ENCODE measurements at regions not wholly inside any gene's neighbourhood (a gene's known extent, or its start where the extent isn't known, plus 50 kb on each side); places are given as distances from the start of the nearest gene placed in this dataset.
A peak's percentile ranks its signal among the peaks of the same experiment; 100 is the strongest.
"Not testable (repeated sequence)": the region's sequence is repeated elsewhere in the genome, so short reads cannot be mapped to it uniquely, and the experiment has no call there.

DNA sequence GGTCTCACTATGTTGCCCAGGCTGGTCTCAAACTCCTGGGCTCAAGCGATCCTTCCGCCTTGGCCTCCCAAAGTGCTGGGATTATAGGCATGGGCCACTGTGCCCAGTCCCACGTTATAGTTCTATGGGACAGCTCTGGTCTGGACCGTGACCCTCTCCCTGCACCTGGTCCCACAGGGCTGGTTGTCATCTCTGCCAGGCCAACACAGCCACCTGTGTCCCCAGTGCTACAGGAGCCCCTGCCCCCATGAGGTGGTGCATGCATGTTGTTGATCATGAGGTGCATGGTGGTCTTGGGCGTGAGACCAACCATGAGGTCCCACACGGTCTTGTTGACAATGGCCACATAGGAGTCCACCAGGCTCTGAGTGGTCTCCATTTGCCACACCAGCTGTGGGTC, 51.0 kb upstream of the UBE2Q2 start:
- not testable (repeated sequence) for DNase-seq

DNA sequence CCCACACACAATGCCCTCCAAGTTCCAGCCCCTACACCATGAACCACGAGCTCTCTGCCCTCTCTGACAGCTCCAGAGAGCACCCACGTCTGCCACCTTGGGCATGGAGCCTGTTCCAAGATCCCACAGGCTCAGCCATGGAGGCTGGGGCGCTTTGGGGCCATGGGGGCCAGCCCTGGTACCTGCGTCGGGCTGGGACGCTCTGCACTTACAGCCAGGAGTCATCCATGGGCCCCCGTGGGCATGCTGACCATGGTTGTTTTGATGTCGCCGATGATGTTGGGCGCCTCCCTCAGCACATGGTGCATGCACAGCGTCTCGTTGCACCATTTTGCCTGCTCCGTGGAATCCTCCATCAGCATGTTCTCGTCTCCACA, 51.9 kb upstream of the UBE2Q2 start:
- no peak for DNase-seq

DNA sequence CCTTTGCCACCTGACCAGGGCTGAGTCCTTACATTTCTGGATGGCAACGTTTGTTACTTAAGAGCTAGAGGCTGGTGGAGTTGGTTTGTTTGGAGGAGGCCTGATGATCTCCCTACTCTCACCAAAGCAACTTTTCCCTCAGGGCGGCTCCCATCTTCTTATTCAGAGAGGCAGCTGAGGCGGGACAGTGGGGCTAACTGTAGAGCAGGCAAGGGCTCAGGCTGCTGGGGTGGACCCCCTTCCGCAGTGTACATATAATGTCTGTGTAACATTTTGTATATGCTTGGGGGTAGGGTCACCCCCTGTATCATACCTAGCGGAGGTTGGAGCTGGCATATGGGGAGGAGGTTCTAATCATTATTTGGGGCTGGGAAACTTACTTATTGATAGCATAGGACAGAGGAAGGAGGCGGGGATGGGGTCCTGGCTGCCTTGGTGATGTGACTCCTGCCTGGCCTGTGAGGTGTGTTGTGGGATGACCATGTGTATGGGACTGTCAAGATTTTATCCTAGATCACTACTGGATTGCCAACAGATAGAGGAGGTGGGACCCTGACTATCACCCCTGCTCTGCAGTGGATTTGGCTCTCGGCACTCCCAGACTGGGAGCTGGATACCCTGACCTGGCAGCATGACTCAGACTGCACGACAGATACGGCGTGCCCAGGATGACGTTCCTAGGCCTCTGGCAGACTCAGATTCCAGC, 52.5 kb upstream of the UBE2Q2 start:
- DNase-seq = no peak

DNA sequence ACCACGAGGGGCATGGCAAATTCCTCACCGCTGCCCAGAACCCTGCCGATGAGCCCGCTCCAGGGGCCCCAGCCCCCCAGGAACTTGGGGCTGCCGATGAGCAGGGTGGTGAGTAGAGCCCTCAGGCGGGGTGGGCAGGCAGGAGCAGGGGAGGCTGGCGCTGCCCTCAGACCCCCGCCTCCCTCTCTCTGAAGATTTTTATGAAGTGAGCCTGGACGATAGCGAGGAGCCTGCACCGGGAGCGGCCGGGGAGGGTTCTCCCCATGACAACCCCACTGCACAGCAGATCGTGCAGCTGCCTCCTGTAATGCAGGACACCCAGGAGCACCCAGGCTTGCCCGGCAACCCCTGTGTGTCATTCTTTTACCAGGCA, 56.7 kb upstream of the UBE2Q2 start:
- DNase-seq = no peak

DNA sequence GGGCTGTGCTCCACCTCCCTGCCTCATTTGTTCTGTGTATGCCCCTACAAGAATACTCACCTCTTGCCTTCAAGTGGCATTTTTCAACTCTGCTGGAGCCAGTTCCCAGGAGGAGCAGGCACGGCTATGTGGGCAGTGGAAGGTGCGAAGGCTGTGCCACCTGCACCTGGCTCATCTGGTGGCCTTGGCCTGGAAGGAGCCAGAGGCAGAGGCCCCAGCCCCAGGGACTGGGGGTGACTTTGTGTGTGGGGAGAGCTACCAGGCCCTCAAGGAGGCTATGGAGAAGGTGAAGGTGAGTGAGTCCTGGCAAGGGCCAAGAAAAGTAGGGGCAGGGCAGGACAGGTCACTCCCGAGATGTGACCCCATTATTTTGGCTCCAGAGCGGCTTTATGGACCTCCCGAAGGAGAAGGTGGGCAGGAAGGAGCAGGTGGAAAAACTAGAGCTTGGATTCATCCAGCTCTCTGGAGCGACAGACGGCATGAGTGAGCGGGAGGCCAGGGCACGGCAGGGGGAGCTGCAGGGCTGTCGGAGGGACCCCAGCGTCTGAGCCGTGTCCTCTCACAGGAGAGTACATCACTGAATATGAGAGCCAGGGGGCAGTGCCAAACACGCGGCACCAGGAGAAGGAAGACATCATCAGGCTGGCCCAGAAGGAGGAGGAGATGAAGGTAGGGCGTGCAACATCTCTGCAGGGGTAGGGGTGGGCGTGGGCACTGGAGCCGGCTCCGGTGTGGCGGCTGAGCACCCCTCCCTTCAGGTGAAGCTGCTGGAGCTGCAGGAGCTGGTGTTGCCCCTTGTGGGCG, 57.3 kb upstream of the UBE2Q2 start:
- DNase-seq = no peak

DNA sequence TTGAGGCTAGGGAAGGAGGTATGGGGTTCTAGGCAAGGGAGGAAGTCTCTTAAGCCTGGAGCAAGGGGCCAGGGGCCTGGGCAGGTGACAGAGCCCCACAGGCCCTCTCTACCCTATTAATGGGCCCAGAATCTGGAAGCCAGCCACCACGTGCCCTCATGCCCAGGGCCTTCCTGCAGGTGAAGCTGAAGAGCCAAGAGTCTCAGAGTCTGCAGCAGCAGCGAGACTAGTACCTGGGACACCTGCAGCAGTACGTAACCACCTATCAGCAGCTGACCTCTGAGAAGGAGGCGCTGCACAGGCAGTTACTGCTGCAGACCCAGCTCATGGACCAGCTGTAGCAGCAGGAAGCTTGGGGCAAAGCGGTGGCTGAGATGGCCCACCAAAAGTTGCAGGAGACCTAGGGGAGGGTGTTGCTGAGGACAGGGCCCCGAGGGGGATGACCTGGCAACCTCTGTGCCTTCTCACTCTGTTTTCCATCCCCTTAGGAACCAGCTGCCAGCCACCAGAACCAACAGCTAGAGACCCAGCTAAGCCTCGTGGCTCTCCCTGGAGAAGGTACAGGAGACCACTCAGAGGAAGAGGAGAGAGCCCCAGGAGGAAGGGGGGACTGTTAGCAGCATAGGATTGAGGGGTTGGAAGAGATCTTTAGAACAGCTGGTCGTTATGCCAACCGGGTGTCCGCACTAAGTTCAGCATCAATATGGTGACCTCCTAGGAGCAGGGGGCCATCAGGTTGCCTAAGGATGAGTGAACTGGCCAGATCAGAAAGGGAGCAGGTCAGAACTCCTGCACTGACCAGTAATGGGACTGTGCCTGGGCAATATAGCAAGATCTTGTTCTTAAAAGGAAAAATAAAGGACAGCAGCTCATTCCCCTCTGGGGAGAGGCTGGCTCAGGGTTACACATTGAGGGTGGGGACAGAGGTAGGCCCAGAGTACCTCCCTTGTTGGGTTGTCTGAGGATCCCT, 58.5 kb upstream of the UBE2Q2 start:
- DNase-seq = not testable (repeated sequence)

DNA sequence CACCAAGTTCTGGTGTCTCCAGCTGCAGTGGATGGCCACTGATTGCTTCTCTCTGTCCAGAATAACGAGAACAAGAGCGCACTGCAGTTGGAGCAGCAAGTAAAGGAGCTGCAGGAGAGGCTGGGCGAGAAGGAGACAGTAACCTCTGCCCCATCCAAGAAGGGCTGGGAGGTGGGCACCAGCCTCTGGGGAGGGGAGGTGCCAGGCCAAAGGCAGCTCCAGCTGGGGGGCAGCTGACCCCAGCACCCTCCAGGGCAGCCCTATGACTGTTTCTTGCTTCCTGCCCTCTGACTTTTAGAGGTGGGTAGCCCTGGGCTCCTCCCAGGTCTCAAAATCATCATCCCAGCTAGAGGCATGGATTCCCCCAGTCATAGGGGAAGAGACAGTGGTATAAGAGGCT, 59.7 kb upstream of the UBE2Q2 start:
- DNase-seq = not testable (repeated sequence)

DNA sequence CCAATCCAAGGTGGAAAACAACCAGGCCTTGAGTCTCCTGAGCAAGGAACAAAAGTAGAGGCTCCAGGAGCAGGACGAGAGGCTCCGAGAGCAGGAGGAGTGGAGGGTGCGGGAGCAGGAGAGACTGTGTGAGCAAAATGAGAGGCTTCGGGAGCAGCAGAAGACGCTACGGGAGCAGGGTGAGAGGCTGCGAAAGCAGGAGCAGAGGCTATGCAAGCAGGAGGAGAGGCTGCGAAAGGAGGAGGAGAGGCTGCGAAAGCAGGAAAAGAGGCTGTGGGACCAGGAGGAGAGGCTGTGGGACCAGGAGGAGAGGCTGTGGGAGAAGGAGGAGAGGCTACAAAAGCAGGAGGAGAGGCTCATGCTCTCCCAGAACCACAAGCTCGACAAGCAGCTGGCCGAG, 60.3 kb upstream of the UBE2Q2 start:
- DNase-seq = no peak

DNA sequence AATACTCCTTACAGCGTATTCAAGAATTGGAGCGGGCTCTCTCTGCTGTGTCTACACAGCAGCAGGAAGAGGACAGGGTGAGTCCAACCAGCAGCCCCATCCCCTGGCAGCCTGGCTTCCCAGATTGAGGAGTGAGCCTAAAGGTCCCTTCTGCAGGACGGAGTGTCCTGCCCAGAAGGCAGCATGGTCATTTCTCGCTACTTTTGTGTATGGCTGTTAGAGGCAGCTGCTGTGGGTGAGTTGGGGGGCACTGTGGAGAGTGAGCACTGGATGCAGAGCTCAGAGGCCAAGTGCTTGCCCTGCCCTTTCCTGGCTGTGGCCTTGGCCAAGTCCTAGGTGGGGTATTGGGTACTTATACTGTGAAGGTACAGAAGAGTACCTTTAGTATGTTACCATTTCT, 62.3 kb upstream of the UBE2Q2 start:
- DNase-seq = not testable (repeated sequence)

DNA sequence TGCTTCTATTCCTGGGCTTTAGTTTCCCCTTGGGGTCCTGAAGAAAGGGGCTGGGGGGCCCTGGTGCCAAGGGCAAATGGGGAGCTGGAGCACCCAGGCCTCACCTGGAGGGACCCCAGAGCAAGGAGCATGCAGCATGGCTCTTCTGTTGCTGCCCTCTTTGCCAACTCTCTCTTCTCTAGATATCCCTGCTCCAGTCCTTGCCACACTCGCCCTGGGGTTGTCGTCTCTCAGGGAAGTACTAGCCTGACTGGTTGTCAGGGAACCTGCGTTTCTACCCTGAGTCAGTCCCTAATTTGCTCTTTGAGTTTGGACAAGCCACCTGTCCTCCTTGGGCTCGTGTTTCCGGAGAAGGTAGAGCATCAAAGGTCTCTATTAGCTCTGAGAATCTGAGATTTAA, 63.7 kb upstream of the UBE2Q2 start:
- DNase-seq = no peak

DNA sequence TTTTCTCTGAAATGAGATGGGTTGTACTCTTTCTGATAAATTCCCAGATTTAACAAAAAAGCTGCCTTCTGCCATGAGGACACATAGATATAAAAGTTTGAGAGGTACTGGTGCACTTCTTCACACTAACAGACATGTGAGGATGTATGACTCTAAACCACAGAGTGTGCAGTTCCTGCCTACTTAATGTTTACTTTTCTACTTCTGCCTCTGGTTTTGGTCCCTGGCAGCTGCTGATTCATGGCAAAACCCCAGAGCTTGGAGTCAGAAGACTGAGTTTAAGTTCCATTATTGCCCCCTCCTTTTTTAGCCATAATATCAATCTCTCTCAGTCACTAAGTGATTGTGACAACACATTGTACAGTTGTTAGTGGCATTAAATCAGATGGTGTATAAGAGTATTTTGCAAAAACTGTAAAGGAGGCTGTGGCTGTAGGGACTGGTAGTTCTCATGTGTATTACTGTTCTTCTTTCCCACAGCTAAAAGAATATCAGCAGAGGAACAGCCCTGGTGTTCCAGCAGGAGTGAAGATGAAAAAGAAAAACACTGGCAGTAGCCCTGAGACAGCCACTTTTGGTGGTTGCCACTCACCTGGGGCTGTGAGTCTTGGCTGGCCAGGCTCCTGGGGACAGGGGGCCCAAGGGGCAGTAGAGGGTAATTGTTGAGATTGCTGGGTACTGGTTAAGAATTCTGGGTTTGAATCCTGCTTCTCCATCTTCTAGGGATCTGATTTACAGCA, 64.4 kb upstream of the CSPG4 start:
- peak; percentile 30 for DNase-seq

DNA sequence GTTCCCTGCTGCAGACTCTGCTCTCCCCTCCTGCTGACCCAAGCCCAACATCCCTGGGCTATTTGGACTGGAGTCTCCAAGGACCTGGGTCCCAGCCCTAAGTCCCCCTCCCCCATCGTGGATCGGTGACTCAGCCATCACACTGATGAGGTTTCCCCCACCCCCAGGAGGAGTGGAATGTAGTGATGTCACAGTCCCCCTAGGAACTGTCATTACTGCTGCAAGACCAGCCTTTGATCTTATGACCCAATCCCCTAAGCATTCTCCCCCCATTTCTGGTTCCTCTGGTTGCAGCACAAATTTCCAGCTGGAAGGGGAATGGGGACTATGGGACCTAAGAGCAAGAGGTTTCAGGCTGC, 63.4 kb upstream of the CSPG4 start:
- DNase-seq = no peak

DNA sequence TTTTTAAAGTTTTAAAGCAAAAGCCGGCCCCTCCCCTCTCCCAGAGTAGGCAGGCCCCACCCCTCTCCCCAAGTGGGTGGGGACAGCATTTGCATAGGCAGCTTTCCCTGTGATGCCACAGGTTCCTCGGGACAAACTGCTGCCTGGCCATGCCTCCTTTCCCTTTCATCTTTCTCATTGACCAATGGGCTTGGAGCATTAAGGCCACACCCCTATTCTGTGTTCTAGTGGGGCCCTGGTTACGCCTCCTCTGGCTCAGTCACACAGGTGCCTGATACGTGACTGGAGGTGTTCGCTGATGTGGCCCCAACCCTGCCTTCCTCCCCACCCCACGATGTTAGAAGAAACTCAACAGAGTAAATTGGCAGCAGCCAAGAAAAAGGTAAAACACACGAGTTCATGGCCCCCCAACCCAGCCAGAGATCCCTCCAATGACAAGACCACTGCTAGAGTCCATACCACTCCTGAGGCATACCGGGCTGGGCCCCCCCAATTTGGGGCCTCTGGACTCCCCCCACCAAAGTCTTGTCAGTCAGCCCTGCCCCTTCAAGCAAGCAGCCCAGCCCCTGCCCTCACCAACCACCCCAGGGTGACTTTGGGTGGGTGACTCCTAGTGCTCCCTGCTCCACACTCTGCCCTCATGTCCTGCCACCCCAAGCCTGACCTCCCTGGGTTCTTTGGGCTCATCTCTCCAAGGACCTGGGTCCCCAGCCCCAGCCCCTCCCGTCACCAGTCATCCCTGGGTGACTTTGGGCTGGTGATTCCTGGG, 62.8 kb upstream of the CSPG4 start:
- DNase-seq = no peak

DNA sequence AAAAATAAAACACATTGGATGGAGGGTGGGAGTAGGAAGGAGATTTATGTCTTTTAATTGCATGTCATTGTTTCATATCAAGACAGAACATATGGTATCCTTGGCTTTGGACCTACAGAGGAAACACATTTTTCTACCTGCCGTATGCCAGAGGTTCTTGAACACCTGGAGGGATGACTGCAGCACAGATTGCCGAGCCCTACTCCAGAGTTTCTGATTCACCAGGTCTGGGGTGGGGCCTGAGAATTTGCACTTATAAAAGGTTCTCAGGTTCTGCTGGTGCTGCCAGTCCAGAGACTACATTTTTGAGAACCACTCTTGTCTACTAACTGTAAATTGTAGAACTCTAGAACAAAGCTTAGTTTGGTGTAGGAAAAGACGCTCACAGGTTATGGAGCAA, 61.3 kb upstream of the CSPG4 start:
- DNase-seq = not testable (repeated sequence)

DNA sequence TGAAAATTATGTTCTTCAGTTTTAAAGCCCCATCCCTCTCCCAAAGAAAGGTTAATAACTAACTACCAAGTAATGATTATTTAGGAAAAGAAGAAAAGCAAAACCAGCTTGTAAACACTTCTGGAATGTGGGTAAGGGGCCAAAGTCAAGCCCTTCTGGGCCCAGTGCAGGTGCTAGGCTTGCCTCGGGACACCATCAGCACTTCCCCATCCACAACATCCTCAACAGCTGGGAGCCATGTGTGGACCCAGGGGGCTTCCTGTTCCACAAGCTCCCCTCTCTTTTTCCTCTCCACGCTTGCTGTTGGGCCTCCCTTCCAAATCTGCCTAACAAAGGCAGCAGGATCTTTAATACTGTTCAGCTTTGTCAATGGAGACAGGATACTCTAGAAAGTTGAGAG, 58.4 kb upstream of the CSPG4 start:
- not testable (repeated sequence) for DNase-seq

DNA sequence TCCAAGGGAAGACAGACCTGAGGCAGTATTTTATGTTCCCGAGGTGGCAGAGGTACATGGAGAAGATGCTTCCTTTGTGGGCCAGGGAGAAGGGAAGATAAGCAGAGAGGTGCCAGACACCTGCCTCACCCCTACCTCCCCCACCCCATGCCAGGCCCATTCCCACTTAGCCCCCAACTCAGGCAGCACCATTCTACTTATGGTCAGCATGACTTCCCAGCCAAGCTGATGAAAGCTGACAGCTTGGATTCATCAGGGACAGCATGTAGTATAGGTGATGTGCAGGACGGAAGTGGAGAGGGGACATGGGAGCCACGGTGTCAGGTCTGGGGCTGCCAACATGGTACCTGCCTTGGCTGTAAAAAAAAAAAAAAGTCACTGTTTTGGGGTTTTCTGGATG, 57.5 kb upstream of the CSPG4 start:
- DNase-seq = no peak

DNA sequence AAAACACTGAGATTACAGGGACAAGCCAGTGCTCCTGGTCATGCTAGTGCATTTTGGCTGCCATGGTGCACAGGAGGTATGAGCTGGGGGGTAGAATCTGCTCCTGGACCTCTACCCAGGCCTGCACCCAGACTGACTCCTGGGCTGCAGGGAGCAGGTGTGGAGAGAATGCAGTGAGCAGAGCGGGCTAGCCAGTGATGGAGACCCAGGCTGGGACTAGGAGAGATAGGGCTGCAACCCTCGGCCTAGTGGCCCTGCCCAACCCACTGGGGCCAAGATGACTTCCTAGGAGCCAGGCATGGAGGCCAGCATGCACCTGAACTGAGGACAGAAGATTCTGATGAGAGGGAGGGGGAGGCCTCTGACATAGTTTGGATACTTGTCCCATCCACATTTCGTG, 55.9 kb upstream of the CSPG4 start:
- DNase-seq = not testable (repeated sequence)

DNA sequence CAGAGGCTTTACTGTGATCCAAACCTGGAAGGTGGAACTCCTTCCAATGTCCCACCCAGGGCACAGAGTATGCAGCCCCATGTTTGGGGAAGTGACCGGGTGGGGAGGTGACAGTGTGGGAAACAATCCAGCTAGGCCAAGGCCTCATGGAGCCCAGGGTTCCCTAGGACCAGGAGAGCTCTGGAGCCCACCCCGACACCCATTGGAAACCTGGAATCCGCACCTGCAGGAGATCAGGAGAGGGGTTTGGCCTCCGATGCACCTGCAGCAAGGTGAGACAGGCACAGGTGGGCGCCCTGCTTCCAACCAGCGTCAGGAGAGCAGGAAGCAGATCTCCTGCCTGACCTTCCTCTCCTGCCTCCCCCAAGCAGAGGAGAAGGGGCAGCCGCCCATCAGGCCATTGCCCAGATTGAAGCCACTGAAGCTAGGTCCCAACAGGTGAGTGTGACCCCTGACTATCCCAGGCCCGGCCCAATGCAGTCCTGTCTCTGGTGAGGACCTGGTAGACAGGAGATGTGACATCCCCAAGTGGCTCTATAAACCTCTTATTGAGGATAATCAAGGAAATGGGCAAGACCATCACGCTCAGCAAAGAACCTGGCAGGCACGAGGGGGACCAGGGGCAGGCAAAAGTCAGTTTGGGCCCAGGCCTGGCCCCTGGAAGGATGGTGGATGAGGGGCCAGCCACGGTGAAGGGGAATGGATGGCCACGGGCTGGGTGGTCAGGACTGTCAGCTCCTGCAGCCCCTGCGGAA, 53.1 kb upstream of the CSPG4 start:
- not testable (repeated sequence) for DNase-seq

DNA sequence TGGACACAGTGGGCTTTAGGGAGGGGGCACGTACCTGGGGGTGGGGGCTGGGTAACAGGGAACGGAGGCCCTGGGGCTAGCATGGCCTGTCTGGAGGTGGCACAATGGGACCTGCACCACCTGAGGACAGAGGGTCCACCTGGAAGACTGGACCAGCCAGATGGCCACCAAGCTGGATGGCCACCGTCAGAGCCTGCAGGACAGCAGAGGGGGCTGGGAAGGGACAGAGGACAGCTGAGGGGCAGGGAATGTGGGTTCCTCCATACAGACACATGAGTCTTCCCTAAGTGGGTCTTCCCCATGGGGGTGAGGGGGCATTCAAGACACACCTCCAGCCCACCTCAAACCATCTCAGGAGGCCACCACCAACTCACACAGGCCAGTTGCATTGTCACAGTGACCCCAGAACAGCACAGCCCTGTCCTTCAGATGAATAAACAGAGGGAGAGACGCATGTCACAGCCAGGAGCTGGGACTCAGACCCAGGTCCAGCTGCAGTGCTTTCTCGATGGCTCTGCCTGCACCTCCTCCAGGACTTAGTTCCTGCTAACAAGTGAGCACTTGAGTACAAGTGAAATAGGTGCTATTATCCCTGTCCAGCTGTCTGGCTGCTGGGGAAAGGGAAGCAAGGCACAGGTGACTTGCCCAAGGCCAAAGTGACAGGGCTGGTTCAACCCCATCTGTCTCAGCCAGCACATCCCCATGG, 52.4 kb upstream of the CSPG4 start:
- DNase-seq = peak; percentile 4
